H9 (cell line): ENCODE measurements at regions not wholly inside any gene's neighbourhood (a gene's known extent, or its start where the extent isn't known, plus 50 kb on each side); places are given as distances from the start of the nearest gene placed in this dataset.

Experiments used
- DNase-seq: peaks from one replicate; pipeline ENCODE4 v3.0.0-alpha.2; 2017
- H2AFZ ChIP-seq: one replicate; pipeline ENCODE4 v1.6.1; 2013; ENCODE audit warnings: mild to moderate bottlenecking, low read length, control low read depth, moderate library complexity
- H2AK5ac ChIP-seq: 2 replicates; pipeline ENCODE4 v1.6.1; 2013; ENCODE audit warnings: low read length, control low read depth, mixed read lengths; ENCODE audit not compliant: insufficient read length
- H2BK120ac ChIP-seq: one replicate; pipeline ENCODE4 v1.6.1; 2013; ENCODE audit warnings: low read depth, mild to moderate bottlenecking, low read length, control low read depth, inconsistent platforms; ENCODE audit not compliant: poor library complexity, severe bottlenecking
- H2BK12ac ChIP-seq: 2 replicates; pipeline ENCODE4 v1.6.1; 2013; ENCODE audit warnings: low read length, control low read depth, mixed read lengths, low read depth; ENCODE audit not compliant: insufficient read length
- H2BK15ac ChIP-seq: 2 replicates; pipeline ENCODE4 v1.6.1; 2013; ENCODE audit warnings: low read depth, low read length, control low read depth
- H2BK20ac ChIP-seq: one replicate; pipeline ENCODE4 v1.6.1; 2013; ENCODE audit warnings: low read depth, mild to moderate bottlenecking, low read length, control low read depth, inconsistent platforms; ENCODE audit not compliant: poor library complexity, severe bottlenecking
- H2BK5ac ChIP-seq: 2 replicates; pipeline ENCODE4 v1.6.1; 2013; ENCODE audit warnings: low read length, control low read depth, mixed read lengths; ENCODE audit not compliant: insufficient read length
- H3K14ac ChIP-seq: 2 replicates; pipeline ENCODE4 v1.6.1; 2013; ENCODE audit warnings: low read length, control low read depth; ENCODE audit not compliant: insufficient read depth
- H3K18ac ChIP-seq: 2 replicates; pipeline ENCODE4 v1.6.1; 2013; ENCODE audit warnings: low read depth, mild to moderate bottlenecking, mixed read lengths, low read length, control low read depth; ENCODE audit not compliant: insufficient read length
- H3K23ac ChIP-seq: 2 replicates; pipeline ENCODE4 v1.6.1; 2013; ENCODE audit warnings: low read length, control low read depth, mixed read lengths, low read depth; ENCODE audit not compliant: insufficient read length
- H3K23me2 ChIP-seq: 2 replicates; pipeline ENCODE4 v1.6.1; 2013; ENCODE audit warnings: low read depth, mild to moderate bottlenecking, mixed read lengths, low read length, control low read depth; ENCODE audit not compliant: insufficient read length, poor library complexity, severe bottlenecking
- H3K27ac ChIP-seq: 2 replicates; pipeline ENCODE4 v1.5.1; 2013; ENCODE audit warnings: low read length, control low read depth, mixed read lengths, low read depth; ENCODE audit not compliant: insufficient read length
- H3K27me3 ChIP-seq: 2 replicates; pipeline ENCODE4 v1.6.1; 2013; ENCODE audit warnings: low read length, control low read depth, inconsistent platforms; ENCODE audit not compliant: insufficient read depth
- H3K4ac ChIP-seq: 2 replicates; pipeline ENCODE4 v1.6.1; 2013; ENCODE audit warnings: low read depth, mild to moderate bottlenecking, control low read depth, inconsistent platforms, low read length, moderate library complexity
- H3K4me1 ChIP-seq: 2 replicates; pipeline ENCODE4 v1.6.1; 2013; ENCODE audit warnings: low read length, control low read depth, inconsistent platforms; ENCODE audit not compliant: insufficient read depth
- H3K4me2 ChIP-seq: 2 replicates; pipeline ENCODE4 v1.6.1; 2013; ENCODE audit warnings: low read length, control low read depth, mixed read lengths; ENCODE audit not compliant: insufficient read length, insufficient read depth
- H3K56ac ChIP-seq: 2 replicates; pipeline ENCODE4 v1.6.1; 2013; ENCODE audit warnings: low read depth, mild to moderate bottlenecking, mixed read lengths, low read length, control low read depth; ENCODE audit not compliant: insufficient read length
- H3K79me1 ChIP-seq: 2 replicates; pipeline ENCODE4 v1.6.1; 2013; ENCODE audit warnings: low read depth, mild to moderate bottlenecking, moderate library complexity, low read length, control low read depth, inconsistent platforms; ENCODE audit not compliant: insufficient read depth, poor library complexity, severe bottlenecking
- H3K79me2 ChIP-seq: 2 replicates; pipeline ENCODE4 v1.6.1; 2013; ENCODE audit warnings: low read length, control low read depth, inconsistent platforms; ENCODE audit not compliant: insufficient read depth
- H3K9ac ChIP-seq: 2 replicates; pipeline ENCODE4 v1.6.1; 2013; ENCODE audit warnings: low read length, control low read depth, mixed read lengths; ENCODE audit not compliant: insufficient read length; ENCODE audit errors: extremely low read depth
- H3K9me3 ChIP-seq: one replicate; pipeline ENCODE4 v1.6.1; 2013; ENCODE audit warnings: low read depth, low read length, inconsistent platforms; ENCODE audit not compliant: control insufficient read depth
- H3T11ph ChIP-seq: one replicate; pipeline ENCODE4 v1.6.1; 2013; ENCODE audit warnings: mild to moderate bottlenecking, low read length, control low read depth, inconsistent platforms
- H4K20me1 ChIP-seq: one replicate; pipeline ENCODE4 v1.6.1; 2013; ENCODE audit not compliant: control insufficient read depth, insufficient read length, insufficient read depth
- H4K5ac ChIP-seq: 2 replicates; pipeline ENCODE4 v1.6.1; 2013; ENCODE audit warnings: low read depth, mild to moderate bottlenecking, mixed read lengths, low read length, control low read depth; ENCODE audit not compliant: insufficient read length
- H4K8ac ChIP-seq: replicated peaks from 2 replicates; pipeline ENCODE4 v1.6.1; 2013; ENCODE audit warnings: low read length, control low read depth, mixed read lengths, low read depth; ENCODE audit not compliant: insufficient read length
- H4K91ac ChIP-seq: 2 replicates; pipeline ENCODE4 v1.6.1; 2013; ENCODE audit warnings: low read depth, mild to moderate bottlenecking, moderate library complexity, mixed read lengths, low read length, control low read depth; ENCODE audit not compliant: insufficient read length
- H3K27ac Mint-ChIP-seq, 3 experiments: 2 replicates in 2 of 3; 3 replicates in 1 of 3; pipeline ENCODE4 v1.8.0; 2020 to 2021; ENCODE audit warnings: mixed read lengths in 3 of 3, mild to moderate bottlenecking in 1 of 3, moderate library complexity in 1 of 3
- H3K27me3 Mint-ChIP-seq: 2 replicates; pipeline ENCODE4 v1.8.0; 2021; ENCODE audit warnings: low read depth, mild to moderate bottlenecking, moderate library complexity, mixed read lengths
- H3K36me3 Mint-ChIP-seq, 3 experiments: 2 replicates in 2 of 3; 3 replicates in 1 of 3; pipeline ENCODE4 v1.8.0; 2020 to 2021; ENCODE audit warnings: low read depth in 3 of 3, mixed read lengths in 3 of 3; ENCODE audit not compliant: insufficient read depth in 1 of 3
- H3K4me1 Mint-ChIP-seq, 2 experiments: 2 replicates each; pipeline ENCODE4 v1.8.0; 2020; ENCODE audit warnings: mixed read lengths in 2 of 2
- H3K4me3 Mint-ChIP-seq, 2 experiments: 2 replicates in 1 of 2; 3 replicates in 1 of 2; pipeline ENCODE4 v1.8.0; 2020 to 2021; ENCODE audit warnings: mild to moderate bottlenecking in 2 of 2, mixed read lengths in 2 of 2, moderate library complexity in 1 of 2
- H3K9me3 Mint-ChIP-seq, 2 experiments: 2 replicates in 1 of 2; 3 replicates in 1 of 2; pipeline ENCODE4 v1.8.0; 2020; ENCODE audit warnings: mild to moderate bottlenecking in 2 of 2, mixed read lengths in 2 of 2, moderate library complexity in 1 of 2
- WGBS: extraction: QIAGEN DNeasy Blood & Tissue Kit; methylation state at CpG from one replicate; pipeline ENCODE4 v1.1.7; 2013; ENCODE audit warnings: missing lambda C conversion rate, low lambda C conversion rate, mixed read lengths; ENCODE audit not compliant: insufficient read length; ENCODE audit errors: extremely low coverage; 5-methylcytosine and 5-hydroxymethylcytosine counted together
- TF ChIP-seq, protein P1 (sequence below): fragments of 200-600 bp; sonication (generic); conservative IDR thresholded peaks from 3 replicates; pipeline ENCODE4 v1.8.0; 2021; ENCODE audit warnings: antibody characterized with exemption, mild to moderate bottlenecking

DNA sequence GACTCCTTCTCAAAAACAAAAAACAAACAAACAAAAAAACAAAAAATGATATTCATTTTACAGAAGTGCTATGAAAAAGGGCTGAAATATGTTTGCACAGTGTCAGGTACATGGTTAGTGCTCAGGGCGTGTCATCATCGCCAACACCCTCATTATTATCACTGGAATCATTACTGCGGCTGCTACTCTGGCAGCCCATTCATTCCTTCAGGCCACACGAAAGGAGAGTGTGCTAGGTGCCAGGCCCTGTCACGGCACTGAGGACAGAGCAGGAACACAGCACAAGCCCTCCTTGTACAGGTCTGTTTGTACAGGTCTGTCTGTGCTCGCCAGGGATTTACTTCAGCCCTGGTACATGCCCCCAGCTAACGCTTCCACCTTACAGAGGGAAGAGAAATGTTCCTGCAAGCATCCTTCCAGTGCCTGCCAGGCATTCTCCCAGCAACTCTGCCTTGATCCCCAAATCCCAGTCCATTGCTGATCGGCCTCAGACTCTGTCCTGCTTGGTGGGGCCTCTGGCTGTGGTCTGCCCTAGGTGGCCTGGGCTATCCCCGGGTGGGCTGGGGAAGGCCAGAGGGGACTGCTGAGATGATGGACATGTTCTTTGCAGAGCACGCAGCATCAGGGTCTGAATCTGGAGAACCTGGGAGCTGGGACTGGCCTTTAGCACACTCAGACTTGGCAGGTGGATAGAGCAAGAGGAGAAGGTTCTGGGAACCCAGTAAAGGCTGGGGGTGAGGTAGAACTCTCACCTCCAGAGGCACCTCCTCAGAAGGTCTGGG is 210.7 kb downstream of the URI1 start:
- Histone ChIP-seq H3K56ac (no peak overlapping the region), H3K9ac (no peak overlapping the region), H3K79me2 (no peaks in the 10 kb centered on the region), H2AFZ (no peak overlapping the region), H2BK12ac (no peak overlapping the region), H3K79me1 (no peaks in the 10 kb centered on the region), H3K23me2 (no peaks in the 10 kb centered on the region), H2BK15ac (no peak overlapping the region), H2BK5ac (no peak overlapping the region), H3K27me3 (no peaks in the 10 kb centered on the region), H3T11ph (no peak overlapping the region), H3K14ac (no peak overlapping the region), H2BK120ac (no peak overlapping the region), H3K4me1 (no peaks in the 10 kb centered on the region), H3K4me2 (no peak overlapping the region), H3K4ac (no peak overlapping the region), H3K27ac (no peak overlapping the region), H4K20me1 (no peaks in the 10 kb centered on the region), H4K5ac (no peak overlapping the region), H4K91ac (no peak overlapping the region), H3K18ac (no peak overlapping the region), H2AK5ac (no peak overlapping the region), H3K9me3 (no peaks in the 10 kb centered on the region), H2BK20ac (no peak overlapping the region), H3K23ac (no peak overlapping the region), H4K8ac (no peak overlapping the region)
- peak overlapping the region in 1 of 3 experiments; percentile 48; a peak in 3 of 7 replicates for H3K27ac Mint-ChIP-seq
- TF ChIP-seq, protein P1, sequence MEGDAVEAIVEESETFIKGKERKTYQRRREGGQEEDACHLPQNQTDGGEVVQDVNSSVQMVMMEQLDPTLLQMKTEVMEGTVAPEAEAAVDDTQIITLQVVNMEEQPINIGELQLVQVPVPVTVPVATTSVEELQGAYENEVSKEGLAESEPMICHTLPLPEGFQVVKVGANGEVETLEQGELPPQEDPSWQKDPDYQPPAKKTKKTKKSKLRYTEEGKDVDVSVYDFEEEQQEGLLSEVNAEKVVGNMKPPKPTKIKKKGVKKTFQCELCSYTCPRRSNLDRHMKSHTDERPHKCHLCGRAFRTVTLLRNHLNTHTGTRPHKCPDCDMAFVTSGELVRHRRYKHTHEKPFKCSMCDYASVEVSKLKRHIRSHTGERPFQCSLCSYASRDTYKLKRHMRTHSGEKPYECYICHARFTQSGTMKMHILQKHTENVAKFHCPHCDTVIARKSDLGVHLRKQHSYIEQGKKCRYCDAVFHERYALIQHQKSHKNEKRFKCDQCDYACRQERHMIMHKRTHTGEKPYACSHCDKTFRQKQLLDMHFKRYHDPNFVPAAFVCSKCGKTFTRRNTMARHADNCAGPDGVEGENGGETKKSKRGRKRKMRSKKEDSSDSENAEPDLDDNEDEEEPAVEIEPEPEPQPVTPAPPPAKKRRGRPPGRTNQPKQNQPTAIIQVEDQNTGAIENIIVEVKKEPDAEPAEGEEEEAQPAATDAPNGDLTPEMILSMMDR: no peak
- no CpG with 5 or more reads among the region's 10 CpGs for WGBS
- no peaks in the 10 kb centered on the region for H3K9me3 Mint-ChIP-seq
- peaks cover 4 to 12% of the 10 kb centered on the region in 2 experiments; a peak in 3 of 4 replicates for H3K4me1 Mint-ChIP-seq
- H3K27me3 Mint-ChIP-seq: no peaks in the 10 kb centered on the region; the same call in 1 of the 2 replicates
- DNase-seq: no peak
- H3K4me3 Mint-ChIP-seq: no peak overlapping the region
- H3K36me3 Mint-ChIP-seq: no peaks in the 10 kb centered on the region
